RWPE2 (cell line): ENCODE measurements at regions not wholly inside any gene's neighbourhood (a gene's known extent, or its start where the extent isn't known, plus 50 kb on each side); places are given as distances from the start of the nearest gene placed in this dataset.

ENCODE experiments used
- ATAC-seq: fragments of 200-7000 bp; cut with Tn5 transposase; 3 replicates; pipeline ENCODE4 v1.9.1; 2021; ENCODE audit warnings: low read depth
- DNase-seq: peaks from one replicate; pipeline ENCODE4 v3.0.0-alpha.2; 2020; ENCODE audit warnings: low spot score
- H3K27ac ChIP-seq: fragments of 450-650 bp; 2 replicates; pipeline ENCODE4 v1.5.1; 2017; ENCODE audit warnings: mild to moderate bottlenecking; ENCODE audit not compliant: poor library complexity, severe bottlenecking
- H3K27me3 ChIP-seq: fragments of 250-450 bp; sonication (Bioruptor Pico); 2 replicates; pipeline ENCODE4 v1.5.1; 2021; ENCODE audit warnings: mild to moderate bottlenecking, moderate library complexity; ENCODE audit not compliant: insufficient read depth, poor library complexity, severe bottlenecking
- H3K36me3 ChIP-seq: fragments of 250-450 bp; sonication (Bioruptor Pico); 2 replicates; pipeline ENCODE4 v1.5.1; 2020; ENCODE audit warnings: low read depth, mild to moderate bottlenecking, moderate library complexity
- H3K4me1 ChIP-seq: fragments of 250-450 bp; sonication (Bioruptor Pico); 2 replicates; pipeline ENCODE4 v1.5.1; 2021; ENCODE audit warnings: mild to moderate bottlenecking, moderate library complexity; ENCODE audit not compliant: insufficient read depth, poor library complexity, severe bottlenecking
- H3K4me3 ChIP-seq: fragments of 250-450 bp; sonication (Bioruptor Pico); 2 replicates; pipeline ENCODE4 v1.5.1; 2021; ENCODE audit warnings: mild to moderate bottlenecking, moderate library complexity; ENCODE audit not compliant: severe bottlenecking
- H3K9me3 ChIP-seq: fragments of 250-450 bp; sonication (Bioruptor Pico); 2 replicates; pipeline ENCODE4 v1.5.1; 2021; ENCODE audit warnings: mild to moderate bottlenecking, moderate library complexity; ENCODE audit not compliant: severe bottlenecking
- CTCF ChIP-seq: fragments of 450-650 bp; IDR thresholded peaks from one replicate; pipeline ENCODE4 v1.5.1; 2017; ENCODE audit warnings: mild to moderate bottlenecking, moderate library complexity; ENCODE audit not compliant: poor library complexity, severe bottlenecking

DNA sequence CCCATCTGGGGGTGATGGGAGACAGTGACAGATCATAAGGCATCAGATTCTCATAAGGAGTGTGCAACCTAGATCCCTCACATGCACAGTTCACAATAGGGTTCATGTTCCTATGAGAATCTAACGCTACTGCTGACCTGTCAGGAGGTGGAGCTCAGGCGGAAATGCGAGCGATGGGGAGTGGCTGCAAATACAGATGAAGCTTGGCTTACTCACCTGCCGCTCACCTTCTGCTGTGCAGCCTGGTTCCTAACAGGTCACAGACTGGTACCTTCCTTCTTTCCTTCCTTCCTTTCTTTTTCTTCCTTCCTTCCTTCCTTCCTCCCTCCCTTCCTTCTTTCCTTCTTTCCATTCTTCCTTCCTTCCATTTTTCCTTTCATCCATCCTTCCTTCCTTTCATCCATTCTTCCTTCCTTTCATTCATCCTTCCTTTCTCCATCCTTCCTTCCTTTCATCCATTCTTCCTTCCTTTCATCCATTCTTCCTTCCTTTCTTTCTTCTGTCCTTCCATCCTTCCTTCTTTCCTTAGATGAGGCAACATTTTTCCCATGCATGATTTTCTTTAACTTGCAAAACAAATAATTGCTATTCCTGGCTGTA is 370.0 kb upstream of the AUTS2 start:
- ATAC-seq, result no peak

GRCh38 chr7:69232445-69233376 is 365.6 kb upstream of the AUTS2 start:
- H3K27ac ChIP-seq, result no peak overlapping the region
- no peaks in the 10 kb centered on the region for H3K4me1 ChIP-seq
- H3K4me3 ChIP-seq, result no peak overlapping the region
- no peak for TF ChIP-seq CTCF
- H3K27me3 ChIP-seq, result no peaks in the 10 kb centered on the region
- DNase-seq (no peak), ATAC-seq (no peak)
- no peaks in the 10 kb centered on the region for H3K36me3 ChIP-seq
- H3K9me3 ChIP-seq, result no peaks in the 10 kb centered on the region

More for the DNA sequence above, 370.0 kb upstream of the AUTS2 start:
- Histone ChIP-seq H3K27me3 (no peaks in the 10 kb centered on the region), H3K36me3 (no peaks in the 10 kb centered on the region), H3K4me3 (no peak overlapping the region), H3K27ac (no peak overlapping the region), H3K9me3 (no peaks in the 10 kb centered on the region), H3K4me1 (no peaks in the 10 kb centered on the region)
- no peak for TF ChIP-seq CTCF
- no peak for DNase-seq

DNA sequence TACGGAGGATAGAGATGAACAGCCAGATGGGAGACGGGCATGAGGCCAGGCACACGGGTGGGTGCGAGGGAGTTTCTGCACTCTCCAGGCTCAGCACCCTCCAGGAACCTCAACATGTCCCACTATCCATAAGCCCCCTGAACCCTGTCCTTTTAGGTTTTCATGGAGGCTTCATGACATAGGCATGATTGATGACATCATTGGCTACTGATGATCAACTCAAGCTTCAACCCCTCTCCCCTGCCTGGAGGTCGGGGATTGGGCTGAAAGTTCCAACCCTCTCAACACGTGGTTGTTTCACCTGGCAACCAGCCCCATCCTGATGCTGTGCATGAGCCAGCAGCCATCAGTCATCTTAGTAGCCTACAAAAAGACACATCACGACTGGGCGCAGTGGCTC is 360.7 kb upstream of the AUTS2 start:
- Histone ChIP-seq H3K36me3 (no peaks in the 10 kb centered on the region), H3K4me1 (no peaks in the 10 kb centered on the region), H3K9me3 (no peaks in the 10 kb centered on the region), H3K4me3 (no peak overlapping the region), H3K27me3 (no peaks in the 10 kb centered on the region), H3K27ac (no peak overlapping the region)
- DNase-seq (no peak), ATAC-seq (no peak)
- no peak for TF ChIP-seq CTCF

DNA sequence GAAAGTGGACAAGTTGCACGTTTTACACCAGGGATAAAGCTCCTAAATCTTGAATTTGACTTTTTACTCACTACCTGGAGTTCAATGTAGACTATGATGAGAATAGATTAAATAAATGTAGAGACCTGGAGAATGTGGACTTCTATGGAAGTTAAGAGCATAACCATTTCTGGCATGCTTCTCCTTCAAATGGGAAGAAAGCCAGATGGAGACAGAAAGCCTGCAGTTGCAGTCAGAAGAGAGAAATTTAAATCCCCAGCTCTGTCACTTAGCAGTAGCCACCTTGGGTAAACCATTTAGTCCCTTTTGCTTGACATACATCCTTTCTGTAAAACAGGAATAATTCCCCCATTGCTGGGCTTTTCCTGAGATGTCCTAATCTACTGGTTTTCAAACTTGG is 355.3 kb upstream of the AUTS2 start:
- Histone ChIP-seq H3K4me3 (no peak overlapping the region), H3K4me1 (no peaks in the 10 kb centered on the region), H3K36me3 (no peaks in the 10 kb centered on the region), H3K27ac (no peak overlapping the region), H3K27me3 (no peaks in the 10 kb centered on the region), H3K9me3 (no peaks in the 10 kb centered on the region)
- DNase-seq (no peak), ATAC-seq (no peak)
- TF ChIP-seq CTCF, result no peak

- H3K4me1 ChIP-seq, result no peaks in the 10 kb centered on the region
- no peak overlapping the region for H3K4me3 ChIP-seq
- TF ChIP-seq CTCF, result no peak
- no peaks in the 10 kb centered on the region for H3K9me3 ChIP-seq
- no peaks in the 10 kb centered on the region for H3K27me3 ChIP-seq
- H3K36me3 ChIP-seq, result no peaks in the 10 kb centered on the region
- DNase-seq (no peak), ATAC-seq (no peak)
- H3K27ac ChIP-seq, result no peak overlapping the region
Observed at GRCh38 chr7:69244701-69245100, 353.6 kb upstream of the AUTS2 start.
